Fibroblast of lung (primary cell): ENCODE measurements at regions not wholly inside any gene's neighbourhood (a gene's known extent, or its start where the extent isn't known, plus 50 kb on each side); places are given as distances from the start of the nearest gene placed in this dataset.
"Not testable (repeated sequence)": the region's sequence is repeated elsewhere in the genome, so short reads cannot be mapped to it uniquely, and the experiment has no call there.

Source experiments
- DNase-seq, 2 donors: peaks; one replicate each; pipeline versions ENCODE4 v3.0.0 to v3.0.0-alpha.2; 2010; ENCODE audit warnings: low read depth in 2 of 2
- H2AFZ ChIP-seq: 2 replicates; pipeline ENCODE4 v1.5.1; 2012; ENCODE audit warnings: low read length, control low read depth, inconsistent platforms
- H3K27ac ChIP-seq: 2 replicates; pipeline ENCODE4 v1.5.1; 2011; ENCODE audit warnings: low read length, control low read depth; ENCODE audit not compliant: insufficient read depth
- H3K27me3 ChIP-seq: 2 replicates; pipeline ENCODE4 v1.5.1; 2011; ENCODE audit warnings: mild to moderate bottlenecking, low read length; ENCODE audit not compliant: control insufficient read depth, insufficient read depth
- H3K36me3 ChIP-seq: 2 replicates; pipeline ENCODE4 v1.5.1; 2011; ENCODE audit warnings: low read length; ENCODE audit not compliant: control insufficient read depth, insufficient read depth
- H3K4me1 ChIP-seq: 2 replicates; pipeline ENCODE4 v1.5.1; 2011; ENCODE audit warnings: low read length; ENCODE audit not compliant: control insufficient read depth, insufficient read depth; ENCODE audit errors: extremely low read depth
- H3K4me2 ChIP-seq: 2 replicates; pipeline ENCODE4 v1.5.1; 2011; ENCODE audit warnings: low read length, control low read depth; ENCODE audit not compliant: insufficient read depth; ENCODE audit errors: extremely low read depth
- H3K4me3 ChIP-seq, 4 experiments: fragments of 200-600 bp in 1 of 4; sonication (generic) in 1 of 4; replicated peaks in 1 of 4; 2 replicates each; pipeline ENCODE4 v1.5.1; 2011 to 2016; ENCODE audit warnings: low read length in 4 of 4, low read depth in 3 of 4, mild to moderate bottlenecking in 3 of 4, control low read depth in 2 of 4, inconsistent platforms in 1 of 4, mixed read lengths in 1 of 4; ENCODE audit not compliant: insufficient read depth in 1 of 4; ENCODE audit errors: control extremely low read depth in 1 of 4
- H3K79me2 ChIP-seq: 2 replicates; pipeline ENCODE4 v1.5.1; 2012; ENCODE audit warnings: mild to moderate bottlenecking, low read length, inconsistent platforms; ENCODE audit not compliant: control insufficient read depth, insufficient read depth
- H3K9ac ChIP-seq: 2 replicates; pipeline ENCODE4 v1.5.1; 2011; ENCODE audit warnings: mild to moderate bottlenecking, low read length, control low read depth; ENCODE audit not compliant: insufficient read depth
- H3K9me3 ChIP-seq: 2 replicates; pipeline ENCODE4 v1.5.1; 2012; ENCODE audit warnings: low read depth, low read length; ENCODE audit not compliant: control insufficient read depth, insufficient read depth
- H4K20me1 ChIP-seq: 2 replicates; pipeline ENCODE4 v1.5.1; 2011; ENCODE audit warnings: low read length; ENCODE audit not compliant: control insufficient read depth, insufficient read depth; ENCODE audit errors: extremely low read depth
- CTCF ChIP-seq, 2 donors: IDR thresholded peaks in 1 of 2; conservative IDR thresholded peaks in 1 of 2; 1 replicate in 1 of 2; 2 replicates in 1 of 2; pipeline ENCODE4 v1.5.1; 2011 to 2012; ENCODE audit warnings: low read length in 2 of 2, control low read depth in 1 of 2, inconsistent platforms in 1 of 2, low read depth in 1 of 2, mild to moderate bottlenecking in 1 of 2
- EZH2 ChIP-seq: IDR thresholded peaks from 2 replicates; pipeline ENCODE4 v1.5.1; 2012; ENCODE audit warnings: low read length, control low read depth, mild to moderate bottlenecking; ENCODE audit errors: missing control alignments

DNA sequence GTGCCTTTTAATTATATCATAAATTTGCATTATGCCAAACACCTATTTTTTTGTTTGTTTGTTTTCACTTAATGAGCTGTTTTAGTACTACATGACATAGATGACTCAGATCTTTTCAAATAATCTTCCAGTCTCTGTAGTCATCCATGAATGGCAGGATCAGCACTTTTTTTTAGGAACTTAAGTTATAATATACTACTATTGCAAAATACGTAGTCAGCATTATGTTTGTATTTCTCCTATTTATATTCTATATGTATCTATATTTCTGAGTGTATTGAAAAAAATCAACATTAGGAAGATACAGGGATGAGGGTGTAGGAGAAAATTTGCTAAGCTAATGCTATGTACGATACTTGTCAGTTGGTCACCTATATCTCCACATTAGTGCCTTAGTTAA is 773.1 kb upstream of the AGA start:
- Histone ChIP-seq H4K20me1 (no peaks in the 10 kb centered on the region), H3K9ac (no peak overlapping the region), H3K27me3 (no peaks in the 10 kb centered on the region), H3K4me3 (no peak overlapping the region), H3K27ac (no peak overlapping the region), H3K79me2 (no peaks in the 10 kb centered on the region), H3K9me3 (no peaks in the 10 kb centered on the region), H3K36me3 (no peaks in the 10 kb centered on the region), H3K4me1 (no peaks in the 10 kb centered on the region), H2AFZ (no peak overlapping the region), H3K4me2 (no peak overlapping the region)
- DNase-seq = no peak
- TF ChIP-seq EZH2 (no peak), CTCF (conservative IDR thresholded peaks at IDR 0.05 in 1 of 2, IDR thresholded peaks at IDR 0.05 in 1 of 2; ENCODE audit: low read depth in 1 of 2, low read length in 2 of 2) (no peak)

- no peak overlapping the region for H3K4me2 ChIP-seq
- no peaks in the 10 kb centered on the region for H3K9me3 ChIP-seq
- no peaks in the 10 kb centered on the region for H3K4me1 ChIP-seq
- H3K4me3 ChIP-seq = no peak overlapping the region
- no peaks in the 10 kb centered on the region for H3K36me3 ChIP-seq
- H2AFZ ChIP-seq = no peak overlapping the region
- no peaks in the 10 kb centered on the region for H4K20me1 ChIP-seq
- H3K9ac ChIP-seq = no peak overlapping the region
- no peaks in the 10 kb centered on the region for H3K27me3 ChIP-seq
- no peak overlapping the region for H3K27ac ChIP-seq
- no peak for TF ChIP-seq CTCF (conservative IDR thresholded peaks at IDR 0.05 in 1 of 2, IDR thresholded peaks at IDR 0.05 in 1 of 2; ENCODE audit: low read depth in 1 of 2, low read length in 2 of 2)
- no peak for TF ChIP-seq EZH2
- H3K79me2 ChIP-seq = no peaks in the 10 kb centered on the region
- no peak for DNase-seq
These were observed 773.5 kb upstream of the AGA start for GRCh38 chr4:178215763-178216162.

- not testable (repeated sequence) for H4K20me1 ChIP-seq, H3K36me3 ChIP-seq, H3K4me2 ChIP-seq, H3K9ac ChIP-seq, H3K27me3 ChIP-seq, H3K4me3 ChIP-seq, H3K79me2 ChIP-seq, DNase-seq, H3K27ac ChIP-seq, H2AFZ ChIP-seq, H3K9me3 ChIP-seq, H3K4me1 ChIP-seq
These were observed 784.2 kb upstream of the AGA start for GRCh38 chr4:178226421-178226820.

GRCh38 chr4:178233906-178234305 is 791.7 kb upstream of the AGA start:
- no peak overlapping the region for H2AFZ ChIP-seq
- no peak overlapping the region for H3K9ac ChIP-seq
- no peak overlapping the region for H3K4me3 ChIP-seq
- H3K36me3 ChIP-seq = no peaks in the 10 kb centered on the region
- DNase-seq = no peak
- H3K27ac ChIP-seq = no peak overlapping the region
- H3K4me2 ChIP-seq = no peak overlapping the region
- H3K79me2 ChIP-seq = no peaks in the 10 kb centered on the region
- no peaks in the 10 kb centered on the region for H3K9me3 ChIP-seq
- TF ChIP-seq CTCF (conservative IDR thresholded peaks at IDR 0.05 in 1 of 2, IDR thresholded peaks at IDR 0.05 in 1 of 2; ENCODE audit: low read depth in 1 of 2, low read length in 2 of 2) = no peak
- TF ChIP-seq EZH2 = no peak
- no peaks in the 10 kb centered on the region for H4K20me1 ChIP-seq
- H3K4me1 ChIP-seq = no peaks in the 10 kb centered on the region
- no peaks in the 10 kb centered on the region for H3K27me3 ChIP-seq
